SK-N-SH (cell line): ENCODE measurements at regions not wholly inside any gene's neighbourhood (a gene's known extent, or its start where the extent isn't known, plus 50 kb on each side); places are given as distances from the start of the nearest gene placed in this dataset.

ENCODE experiments used
- CTCF ChIA-PET: fragments of 300-600, 350-600 bp; formaldehyde crosslinking; extraction: SDS; loops from one replicate; lab custom pipeline; 2021; lab: Yijun Ruan, JAX
- POLR2A ChIA-PET: fragments of 350-600 bp; sonication (Branson Sonifier 250); formaldehyde crosslinking; extraction: SDS; loops from one replicate; lab custom pipeline; 2020; ENCODE audit warnings: antibody characterized with exemption, inconsistent platforms; lab: Yijun Ruan, JAX
- DNase-seq: peaks from one replicate; pipeline ENCODE4 v3.0.0; 2012
- H2AFZ ChIP-seq: fragments of 200-600 bp; sonication (generic); 2 replicates; pipeline ENCODE4 v1.8.1; 2016; ENCODE audit warnings: antibody characterized with exemption, mild to moderate bottlenecking, low read depth
- H3F3A ChIP-seq: fragments of 200-600 bp; sonication (generic); replicated peaks from 2 replicates; pipeline ENCODE3; 2016; ENCODE audit warnings: antibody characterized with exemption, mild to moderate bottlenecking; ENCODE audit not compliant: insufficient read depth
- H3K27ac ChIP-seq, 2 experiments: fragments of 200-500 bp in 1 of 2; fragments of 200-600 bp in 1 of 2; sonication (Bioruptor generic) in 1 of 2; sonication (generic), shearing (Covaris generic) in 1 of 2; 2 replicates each; pipeline versions ENCODE4 v1.5.1 to v1.6.1; 2014 to 2016; ENCODE audit warnings: low read depth in 2 of 2, inconsistent platforms in 1 of 2, low read length in 1 of 2, mild to moderate bottlenecking in 1 of 2, mixed read lengths in 1 of 2
- H3K27me3 ChIP-seq: fragments of 200-600 bp; sonication (generic), shearing (Covaris generic); 2 replicates; pipeline ENCODE4 v1.6.1; 2016; ENCODE audit warnings: mixed run types; ENCODE audit not compliant: insufficient read depth
- H3K36me3 ChIP-seq, 2 experiments: fragments of 200-500 bp in 1 of 2; fragments of 200-600 bp in 1 of 2; sonication (Bioruptor generic) in 1 of 2; sonication (generic) in 1 of 2; replicated peaks in 1 of 2; 2 replicates each; pipeline versions ENCODE3 to v1.5.1; 2014 to 2016; ENCODE audit warnings: low read length in 1 of 2, mild to moderate bottlenecking in 1 of 2; ENCODE audit not compliant: insufficient read depth in 2 of 2, control insufficient read depth in 1 of 2
- H3K4me1 ChIP-seq, 2 experiments: fragments of 200-500 bp in 1 of 2; fragments of 200-600 bp in 1 of 2; sonication (Bioruptor generic) in 1 of 2; sonication (generic), shearing (Covaris generic) in 1 of 2; 2 replicates each; pipeline versions ENCODE4 v1.5.1 to v1.6.1; 2014 to 2016; ENCODE audit warnings: low read depth in 1 of 2, low read length in 1 of 2, mixed run types in 1 of 2; ENCODE audit not compliant: insufficient read depth in 2 of 2, control insufficient read depth in 1 of 2
- H3K4me2 ChIP-seq: fragments of 200-600 bp; sonication (generic), shearing (Covaris generic); 2 replicates; pipeline ENCODE4 v1.6.1; 2017; ENCODE audit warnings: mixed run types
- H3K4me3 ChIP-seq, 2 experiments: fragments of 200-500 bp in 1 of 2; fragments of 200-600 bp in 1 of 2; sonication (Bioruptor generic) in 1 of 2; sonication (generic), shearing (Covaris generic) in 1 of 2; 2 replicates each; pipeline versions ENCODE4 v1.5.1 to v1.8.1; 2014 to 2016; ENCODE audit warnings: low read depth in 2 of 2, inconsistent platforms in 1 of 2, low read length in 1 of 2, mild to moderate bottlenecking in 1 of 2, mixed read lengths in 1 of 2, moderate library complexity in 1 of 2
- H3K79me2 ChIP-seq: fragments of 200-600 bp; sonication (generic); 2 replicates; pipeline ENCODE4 v1.8.1; 2017; ENCODE audit warnings: mild to moderate bottlenecking; ENCODE audit not compliant: insufficient read depth
- H3K9ac ChIP-seq: fragments of 200-600 bp; sonication (generic); 2 replicates; pipeline ENCODE4 v1.6.1; 2017; ENCODE audit warnings: mixed run types
- H3K9me2 ChIP-seq: fragments of 200-600 bp; sonication (generic); 2 replicates; pipeline ENCODE4 v1.6.1; 2017; ENCODE audit warnings: mixed run types
- H3K9me3 ChIP-seq: fragments of 200-600 bp; sonication (generic); 2 replicates; pipeline ENCODE4 v1.6.1; 2017; ENCODE audit warnings: mixed run types, mild to moderate bottlenecking, moderate library complexity
- H4K20me1 ChIP-seq: fragments of 200-600 bp; sonication (generic); 2 replicates; pipeline ENCODE4 v1.6.1; 2017; ENCODE audit warnings: mild to moderate bottlenecking, mixed run types; ENCODE audit not compliant: insufficient read depth
- CHD2 ChIP-seq: fragments of 150-350 bp; IDR thresholded peaks from 2 replicates; pipeline ENCODE4 v1.6.1; 2018; ENCODE audit warnings: low read length; ENCODE audit not compliant: partially characterized antibody
- CTCF ChIP-seq: fragments of 200-600 bp; sonication (generic); IDR thresholded peaks from 2 replicates; pipeline ENCODE4 v1.6.1; 2017; ENCODE audit warnings: antibody characterized with exemption, mild to moderate bottlenecking, moderate library complexity
- ELF1 ChIP-seq: IDR thresholded peaks from 2 replicates; pipeline ENCODE4 v1.4.0; 2012
- EP300 ChIP-seq, 2 experiments: IDR thresholded peaks; 2 replicates each; pipeline versions ENCODE4 v1.4.0 to v1.6.1; 2012; ENCODE audit warnings: borderline replicate concordance in 1 of 2, low read depth in 1 of 2, low read length in 1 of 2
- EZH2phosphoT487 ChIP-seq: fragments of 200-600 bp; sonication (generic); IDR thresholded peaks from 2 replicates; pipeline ENCODE4 v1.6.1; 2017; ENCODE audit warnings: low read depth, mixed run types, mild to moderate bottlenecking, antibody characterized with exemption, moderate library complexity, borderline replicate concordance
- FOXM1 ChIP-seq: IDR thresholded peaks from 2 replicates; pipeline ENCODE4 v1.4.0; 2012; ENCODE audit warnings: low read depth, mild to moderate bottlenecking
- GABPA ChIP-seq: IDR thresholded peaks from 2 replicates; pipeline ENCODE4 v1.4.0; 2012; ENCODE audit warnings: low read depth, mild to moderate bottlenecking
- GATA2 ChIP-seq: sonication (generic); formaldehyde crosslinking; IDR thresholded peaks from 2 replicates; pipeline ENCODE4 v1.5.0; 2020; ENCODE audit warnings: mild to moderate bottlenecking, missing genetic modification reagents
- MXI1 ChIP-seq: IDR thresholded peaks from 2 replicates; pipeline ENCODE4 v1.6.1; 2012; ENCODE audit warnings: mild to moderate bottlenecking, low read depth, low read length, improper control_type of control experiment
- NFIC ChIP-seq: IDR thresholded peaks from 2 replicates; pipeline ENCODE4 v1.4.0; 2012; ENCODE audit warnings: borderline replicate concordance
- NRF1 ChIP-seq: IDR thresholded peaks from 2 replicates; pipeline ENCODE4 v1.6.1; 2012; ENCODE audit warnings: low read depth, mild to moderate bottlenecking, low read length
- RAD21 ChIP-seq: IDR thresholded peaks from 2 replicates; pipeline ENCODE4 v1.6.1; 2012; ENCODE audit warnings: mild to moderate bottlenecking, low read length
- RFX5 ChIP-seq: IDR thresholded peaks from 2 replicates; pipeline ENCODE4 v1.6.1; 2012; ENCODE audit warnings: mild to moderate bottlenecking, improper control_type of control experiment, low read length
- SIN3A ChIP-seq: IDR thresholded peaks from 2 replicates; pipeline ENCODE4 v1.6.1; 2012; ENCODE audit warnings: low read depth, mild to moderate bottlenecking, low read length, moderate library complexity, borderline replicate concordance
- SMC3 ChIP-seq: IDR thresholded peaks from 2 replicates; pipeline ENCODE4 v1.6.1; 2012; ENCODE audit warnings: low read depth, low read length, improper control_type of control experiment
- TAF1 ChIP-seq: IDR thresholded peaks from 2 replicates; pipeline ENCODE4 v1.6.1; 2012; ENCODE audit warnings: low read depth, mild to moderate bottlenecking, low read length, moderate library complexity, borderline replicate concordance
- TCF12 ChIP-seq: IDR thresholded peaks from 2 replicates; pipeline ENCODE4 v1.4.0; 2012
- USF1 ChIP-seq: IDR thresholded peaks from 2 replicates; pipeline ENCODE4 v1.4.0; 2012; ENCODE audit warnings: low read depth, borderline replicate concordance
- USF2 ChIP-seq: fragments of 150-350 bp; IDR thresholded peaks from 2 replicates; pipeline ENCODE4 v1.6.1; 2017; ENCODE audit warnings: antibody characterized with exemption, low read length, low read depth, borderline replicate concordance
- YY1 ChIP-seq: IDR thresholded peaks from 2 replicates; pipeline ENCODE4 v1.4.0; 2012; ENCODE audit warnings: low read depth, mild to moderate bottlenecking
- WGBS: methylation state at CpG from one replicate; pipeline ENCODE4 v1.1.6; 2017; ENCODE audit warnings: low lambda C conversion rate; 5-methylcytosine and 5-hydroxymethylcytosine counted together

GRCh38 chr18:40160361-40160760 lies 1794.7 kb upstream of the PIK3C3 start:
- H2AFZ ChIP-seq, result no peak overlapping the region
- TF ChIP-seq ELF1, result no peak
- TF ChIP-seq USF2, result no peak
- no peak for TF ChIP-seq EZH2phosphoT487
- TF ChIP-seq SMC3, result no peak
- TF ChIP-seq NRF1, result no peak
- no peak for TF ChIP-seq SIN3A
- TF ChIP-seq TCF12, result no peak
- TF ChIP-seq EP300 (IDR thresholded peaks at IDR 0.05; ENCODE audit: borderline replicate concordance in 1 of 2, low read depth in 1 of 2, low read length in 1 of 2), result no peak
- TF ChIP-seq MXI1, result no peak
- no peak for TF ChIP-seq GATA2 (CRISPR knock-in tag)
- no peak for TF ChIP-seq GABPA
- no peak for TF ChIP-seq NFIC
- no peak for TF ChIP-seq RAD21
- TF ChIP-seq USF1, result no peak
- no peak for TF ChIP-seq FOXM1
- TF ChIP-seq, all 33 proteins: peak for 0
- no peaks in the 10 kb centered on the region for H3F3A ChIP-seq
- CTCF ChIA-PET, result interaction anchor here (0.9 to 2.7 kb wide), 8 partner anchors 9 to 1582 kb away, joined by 3 to 14 read pairs (median 4); no protein-coding TSS in a partner anchor
- no peak overlapping the region for H3K9ac ChIP-seq
- no peaks in the 10 kb centered on the region for H3K9me2 ChIP-seq
- no peak overlapping the region for H3K4me2 ChIP-seq
- no peaks in the 10 kb centered on the region for H3K9me3 ChIP-seq
- no peak overlapping the region for H3K27ac ChIP-seq
- POLR2A ChIA-PET, result no interaction called here
- H3K27me3 ChIP-seq, result no peaks in the 10 kb centered on the region
- H3K4me1 ChIP-seq, result no peaks in the 10 kb centered on the region
- no peaks in the 10 kb centered on the region for H3K36me3 ChIP-seq
- no peak for DNase-seq
- H3K79me2 ChIP-seq, result no peaks in the 10 kb centered on the region
- 24% methylated on average over 2 of the region's 2 CpGs for WGBS
- no peaks in the 10 kb centered on the region for H4K20me1 ChIP-seq
- H3K4me3 ChIP-seq, result no peak overlapping the region

GRCh38 chr18:40159141-40160017 lies 1795.7 kb upstream of the PIK3C3 start:
- Histone ChIP-seq H3K27ac (no peak overlapping the region), H3K4me3 (no peak overlapping the region), H3K4me2 (no peak overlapping the region), H3K36me3 (no peaks in the 10 kb centered on the region), H3K9ac (no peak overlapping the region), H3K79me2 (no peaks in the 10 kb centered on the region), H3F3A (no peaks in the 10 kb centered on the region), H3K27me3 (no peaks in the 10 kb centered on the region), H3K4me1 (no peaks in the 10 kb centered on the region), H4K20me1 (no peaks in the 10 kb centered on the region), H3K9me3 (no peaks in the 10 kb centered on the region), H3K9me2 (no peaks in the 10 kb centered on the region), H2AFZ (no peak overlapping the region)
- POLR2A ChIA-PET, result no interaction called here
- 20% methylated on average over 5 of the region's 5 CpGs for WGBS
- CTCF ChIA-PET, result interaction anchor here (0.5 to 2.7 kb wide), 21 partner anchors 8 to 1586 kb away, joined by 3 to 14 read pairs (median 3); no protein-coding TSS in a partner anchor
- TF ChIP-seq YY1 (no peak), CTCF (peak; percentile 62), TCF12 (no peak), CHD2 (no peak), NRF1 (no peak), SMC3 (peak; percentile 48), EP300 (IDR thresholded peaks at IDR 0.05; ENCODE audit: borderline replicate concordance in 1 of 2, low read depth in 1 of 2, low read length in 1 of 2) (no peak), EZH2phosphoT487 (no peak), RAD21 (peak; percentile 82), RFX5 (no peak), GATA2 (CRISPR knock-in tag) (no peak), ELF1 (no peak), USF2 (no peak), TAF1 (no peak)
- peak; percentile 27 for DNase-seq
